ENCODE measurements at regions not wholly inside any gene's neighbourhood (a gene's known extent, or its start where the extent isn't known, plus 50 kb on each side); places are given as distances from the start of the nearest gene placed in this dataset.

DNA sequence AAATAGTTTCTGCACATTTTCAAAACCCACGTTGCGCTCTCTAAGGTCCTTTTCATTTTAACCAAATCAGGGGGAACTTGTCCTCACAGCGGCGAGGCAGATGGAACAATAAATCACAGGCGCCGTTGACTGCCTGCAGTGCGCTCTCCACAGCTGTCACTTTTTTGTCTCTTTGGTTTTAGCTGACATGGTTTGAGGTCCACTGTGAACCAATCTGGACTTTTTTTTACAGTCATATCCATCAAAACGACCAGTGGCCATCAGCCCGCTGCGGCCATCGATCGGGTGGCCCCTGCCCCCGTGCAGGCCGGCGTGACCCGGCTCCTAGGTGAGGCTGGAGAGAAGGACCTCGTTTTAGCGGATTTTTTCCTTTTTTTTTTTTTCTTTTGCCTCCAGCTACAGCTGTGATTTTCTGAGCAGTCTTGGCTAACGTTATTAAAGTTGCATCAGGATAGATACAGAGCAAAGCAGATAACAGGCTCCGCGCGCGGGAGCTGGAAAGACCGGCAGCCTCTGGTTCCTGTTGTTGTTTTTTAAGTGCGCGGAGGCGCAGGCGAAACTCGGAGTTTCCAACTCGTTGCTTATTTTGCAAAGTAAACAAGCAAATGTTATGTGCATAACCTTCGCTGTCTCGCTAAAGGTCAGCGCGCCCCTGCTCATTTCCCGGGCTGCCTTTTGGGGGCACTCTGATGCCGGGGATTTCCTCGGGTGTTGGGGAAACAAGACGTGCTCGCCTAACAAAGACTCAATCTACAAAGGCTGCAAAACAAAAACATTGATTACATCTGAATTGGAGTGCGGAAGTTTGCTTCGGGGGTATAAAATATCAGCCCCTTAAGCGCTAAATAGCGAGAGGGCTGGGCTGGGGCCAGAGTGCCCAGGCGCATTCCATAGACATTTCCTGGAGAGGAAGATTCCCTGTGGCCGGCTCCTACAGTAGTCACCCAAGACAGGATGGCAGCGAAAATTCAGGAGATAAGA lies 414.8 kb upstream of the MKI67 start:
- no peak for DNase-seq (ENCODE audit: low read depth)
- TF ChIP-seq, protein P1, sequence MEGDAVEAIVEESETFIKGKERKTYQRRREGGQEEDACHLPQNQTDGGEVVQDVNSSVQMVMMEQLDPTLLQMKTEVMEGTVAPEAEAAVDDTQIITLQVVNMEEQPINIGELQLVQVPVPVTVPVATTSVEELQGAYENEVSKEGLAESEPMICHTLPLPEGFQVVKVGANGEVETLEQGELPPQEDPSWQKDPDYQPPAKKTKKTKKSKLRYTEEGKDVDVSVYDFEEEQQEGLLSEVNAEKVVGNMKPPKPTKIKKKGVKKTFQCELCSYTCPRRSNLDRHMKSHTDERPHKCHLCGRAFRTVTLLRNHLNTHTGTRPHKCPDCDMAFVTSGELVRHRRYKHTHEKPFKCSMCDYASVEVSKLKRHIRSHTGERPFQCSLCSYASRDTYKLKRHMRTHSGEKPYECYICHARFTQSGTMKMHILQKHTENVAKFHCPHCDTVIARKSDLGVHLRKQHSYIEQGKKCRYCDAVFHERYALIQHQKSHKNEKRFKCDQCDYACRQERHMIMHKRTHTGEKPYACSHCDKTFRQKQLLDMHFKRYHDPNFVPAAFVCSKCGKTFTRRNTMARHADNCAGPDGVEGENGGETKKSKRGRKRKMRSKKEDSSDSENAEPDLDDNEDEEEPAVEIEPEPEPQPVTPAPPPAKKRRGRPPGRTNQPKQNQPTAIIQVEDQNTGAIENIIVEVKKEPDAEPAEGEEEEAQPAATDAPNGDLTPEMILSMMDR (IDR thresholded peaks at IDR 0.05; ENCODE audit: low read length, missing control alignments) = no peak
- H3K4me3 ChIP-seq (replicated peaks; ENCODE audit: low read depth, low read length) = no peak overlapping the region

- DNase-seq (ENCODE audit: low read depth) = no peak
- TF ChIP-seq, protein P1 (IDR thresholded peaks at IDR 0.05; ENCODE audit: low read length, missing control alignments) = no peak
- H3K4me3 ChIP-seq (replicated peaks; ENCODE audit: low read depth, low read length) = no peak overlapping the region
These were observed 415.8 kb upstream of the MKI67 start for GRCh38 chr10:128541926-128542475.

DNA sequence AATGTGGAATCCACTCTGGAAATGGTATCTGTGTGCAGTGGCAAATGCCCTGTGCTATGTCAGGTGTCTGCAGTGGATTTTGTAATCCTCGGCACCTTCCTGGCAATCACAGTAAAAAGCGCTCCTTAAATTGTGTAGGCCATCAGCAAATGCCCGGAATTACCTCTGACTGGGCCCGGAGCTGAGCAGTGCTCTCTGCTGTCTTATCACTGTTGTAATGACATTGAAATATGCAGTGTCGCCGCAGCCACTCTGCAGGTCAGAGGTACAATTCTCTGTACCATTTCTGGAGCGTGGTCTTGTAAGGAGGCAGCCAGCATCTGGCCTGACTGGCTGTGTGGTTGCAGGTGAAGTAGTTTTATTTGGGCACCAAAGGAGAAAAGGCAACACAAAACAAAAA lies 416.4 kb upstream of the MKI67 start:
- H3K4me3 ChIP-seq (replicated peaks; ENCODE audit: low read depth, low read length) = no peak overlapping the region
- TF ChIP-seq, protein P1 (IDR thresholded peaks at IDR 0.05; ENCODE audit: low read length, missing control alignments) = no peak
- DNase-seq (ENCODE audit: low read depth) = no peak

DNA sequence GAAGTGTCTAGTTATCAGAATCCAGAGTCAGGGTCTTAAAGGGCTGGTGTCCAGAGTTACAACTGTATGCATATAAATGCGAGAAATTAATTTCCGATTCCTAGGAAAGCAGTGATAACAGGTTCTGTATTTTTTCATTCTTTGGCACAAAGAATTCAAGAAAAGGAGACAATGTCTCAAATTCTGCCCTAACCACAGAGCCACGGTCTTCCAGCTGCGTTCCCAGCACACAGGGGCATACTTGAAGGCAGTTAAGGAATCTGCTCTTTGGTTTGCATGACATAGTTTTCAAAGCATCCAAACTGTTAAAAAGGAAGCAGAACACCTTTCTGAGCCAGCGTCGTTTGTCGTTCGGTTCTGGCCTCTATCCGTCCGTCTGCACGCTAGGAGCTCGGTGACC lies 416.9 kb upstream of the MKI67 start:
- DNase-seq (ENCODE audit: low read depth) = no peak

DNA sequence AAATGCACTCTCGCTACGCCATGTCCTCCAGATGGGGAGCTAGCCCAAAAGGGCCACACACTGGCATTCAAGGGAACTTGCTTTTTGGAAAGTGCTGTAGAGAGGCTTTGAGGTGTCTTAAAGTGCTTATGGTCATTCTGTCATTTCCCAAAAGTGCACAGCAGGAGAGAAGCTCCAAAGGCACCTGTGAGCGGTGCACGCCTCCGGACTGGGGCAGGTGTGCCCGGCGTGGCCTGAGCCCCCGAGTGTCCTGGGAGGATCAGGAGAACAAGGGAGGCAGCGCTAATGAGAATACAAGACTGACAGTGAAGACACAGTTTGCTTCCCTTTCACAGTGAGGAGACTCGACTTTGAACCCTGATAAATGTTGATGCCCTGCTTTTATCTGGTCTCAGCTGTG lies 419.0 kb upstream of the MKI67 start:
- DNase-seq (ENCODE audit: low read depth) = no peak
- TF ChIP-seq, protein P1 (IDR thresholded peaks at IDR 0.05; ENCODE audit: low read length, missing control alignments) = no peak
- H3K4me3 ChIP-seq (replicated peaks; ENCODE audit: low read depth, low read length) = no peak overlapping the region

More for the DNA sequence above, 416.9 kb upstream of the MKI67 start:
- TF ChIP-seq, protein P1 (IDR thresholded peaks at IDR 0.05; ENCODE audit: low read length, missing control alignments) = no peak
- no peak overlapping the region for H3K4me3 ChIP-seq (replicated peaks; ENCODE audit: low read depth, low read length)

- no peak for DNase-seq (ENCODE audit: low read depth)
- TF ChIP-seq, protein P1 (IDR thresholded peaks at IDR 0.05; ENCODE audit: low read length, missing control alignments) = no peak
- H3K4me3 ChIP-seq (replicated peaks; ENCODE audit: low read depth, low read length) = no peak overlapping the region
These were observed 420.5 kb upstream of the MKI67 start for GRCh38 chr10:128546651-128547165.

All from fibroblast of pulmonary artery (primary cell).